NB4 (cell line): ENCODE measurements at regions not wholly inside any gene's neighbourhood (a gene's known extent, or its start where the extent isn't known, plus 50 kb on each side); places are given as distances from the start of the nearest gene placed in this dataset.

ENCODE experiments used
- CTCF ChIP-seq: IDR thresholded peaks from one replicate; pipeline ENCODE4 v1.5.1; 2012; ENCODE audit warnings: low read depth, low read length
- MAX ChIP-seq: IDR thresholded peaks from 2 replicates; pipeline ENCODE4 v1.6.1; 2011; ENCODE audit warnings: low read depth, low read length
- POLR2A ChIP-seq: IDR thresholded peaks from 2 replicates; pipeline ENCODE4 v1.6.1; 2011; ENCODE audit warnings: mild to moderate bottlenecking; ENCODE audit not compliant: insufficient read length; ENCODE audit errors: extremely low read depth

GRCh38 chr2:188884517-188884916, 89.7 kb upstream of the COL3A1 start:
- no peak for TF ChIP-seq CTCF
- no peak for TF ChIP-seq MAX
- no peak for TF ChIP-seq POLR2A
